AG04449 (cell line): ENCODE measurements at regions not wholly inside any gene's neighbourhood (a gene's known extent, or its start where the extent isn't known, plus 50 kb on each side); places are given as distances from the start of the nearest gene placed in this dataset.

Experiments used
- CTCF ChIA-PET: fragments of 350-600 bp; formaldehyde crosslinking; extraction: SDS; loops from one replicate; lab custom pipeline; 2021; ENCODE audit warnings: antibody characterized with exemption; lab: Yijun Ruan, JAX
- POLR2A ChIA-PET: fragments of 400-600, 350-600 bp; formaldehyde crosslinking; extraction: SDS; loops from one replicate; lab custom pipeline; 2020; ENCODE audit warnings: antibody characterized with exemption, inconsistent platforms; lab: Yijun Ruan, JAX
- DNase-seq: peaks from one replicate; pipeline ENCODE4 v3.0.0-alpha.2; 2010; ENCODE audit warnings: low read depth, low spot score
- H3K4me3 ChIP-seq: 2 replicates; pipeline ENCODE4 v1.5.1; 2011; ENCODE audit warnings: low read depth, mild to moderate bottlenecking, control low read depth, low read length
- CTCF ChIP-seq: IDR thresholded peaks from one replicate; pipeline ENCODE4 v1.5.1; 2011; ENCODE audit warnings: mild to moderate bottlenecking, moderate library complexity, low read length, control low read depth, inconsistent platforms; ENCODE audit not compliant: insufficient read depth; ENCODE audit errors: missing control alignments

GRCh38 chr14:55980970-55981369 lies 137.2 kb upstream of the PELI2 start:
- no peak overlapping the region for H3K4me3 ChIP-seq
- CTCF ChIA-PET = no interaction called here
- POLR2A ChIA-PET = no interaction called here
- no peak for DNase-seq
- no peak for TF ChIP-seq CTCF

- no peak for TF ChIP-seq CTCF
- POLR2A ChIA-PET = no interaction called here
- CTCF ChIA-PET = no interaction called here
- no peak for DNase-seq
- H3K4me3 ChIP-seq = no peak overlapping the region
These were observed 132.1 kb upstream of the PELI2 start for GRCh38 chr14:55986069-55986468.

- POLR2A ChIA-PET = no interaction called here
- CTCF ChIA-PET = no interaction called here
- DNase-seq = no peak
- H3K4me3 ChIP-seq = no peak overlapping the region
- no peak for TF ChIP-seq CTCF
These were observed 117.4 kb upstream of the PELI2 start for GRCh38 chr14:56000846-56001245.

- no peak for DNase-seq
These were observed 115.9 kb upstream of the PELI2 start for GRCh38 chr14:56002342-56002741.

GRCh38 chr14:56002876-56003625 lies 115.2 kb upstream of the PELI2 start:
- no peak for TF ChIP-seq CTCF
- no peak overlapping the region for H3K4me3 ChIP-seq
- CTCF ChIA-PET = no interaction called here
- POLR2A ChIA-PET = no interaction called here
- DNase-seq = no peak

More at GRCh38 chr14:56002342-56002741, 115.9 kb upstream of the PELI2 start:
- no peak for TF ChIP-seq CTCF
- ChIA-PET CTCF (interaction anchor here (0.7 kb wide), 1 partner anchor 269 kb away, joined by 3 read pairs; no protein-coding TSS in a partner anchor), POLR2A (no interaction called here)
- H3K4me3 ChIP-seq = no peak overlapping the region

GRCh38 chr14:56004323-56004722 lies 113.9 kb upstream of the PELI2 start:
- TF ChIP-seq CTCF = no peak
- H3K4me3 ChIP-seq = no peak overlapping the region
- DNase-seq = no peak
- CTCF ChIA-PET = no interaction called here
- POLR2A ChIA-PET = no interaction called here
